Stromal cell of bone marrow (primary cell): ENCODE measurements at regions not wholly inside any gene's neighbourhood (a gene's known extent, or its start where the extent isn't known, plus 50 kb on each side); places are given as distances from the start of the nearest gene placed in this dataset.
"Not testable (repeated sequence)": the region's sequence is repeated elsewhere in the genome, so short reads cannot be mapped to it uniquely, and the experiment has no call there.

Source experiments
- DNase-seq: peaks from one replicate; pipeline ENCODE4 v3.0.0-alpha.2; 2012; ENCODE audit warnings: low read depth

- no peak for DNase-seq
Observed at GRCh38 chr12:68984796-68985573, 52.0 kb upstream of the CPM start.

- DNase-seq, result not testable (repeated sequence)
Observed at GRCh38 chr12:68997526-68997925, 64.6 kb upstream of the CPM start.

- DNase-seq, result no peak
Observed at GRCh38 chr12:68998041-68998440, 65.1 kb upstream of the CPM start.

DNA sequence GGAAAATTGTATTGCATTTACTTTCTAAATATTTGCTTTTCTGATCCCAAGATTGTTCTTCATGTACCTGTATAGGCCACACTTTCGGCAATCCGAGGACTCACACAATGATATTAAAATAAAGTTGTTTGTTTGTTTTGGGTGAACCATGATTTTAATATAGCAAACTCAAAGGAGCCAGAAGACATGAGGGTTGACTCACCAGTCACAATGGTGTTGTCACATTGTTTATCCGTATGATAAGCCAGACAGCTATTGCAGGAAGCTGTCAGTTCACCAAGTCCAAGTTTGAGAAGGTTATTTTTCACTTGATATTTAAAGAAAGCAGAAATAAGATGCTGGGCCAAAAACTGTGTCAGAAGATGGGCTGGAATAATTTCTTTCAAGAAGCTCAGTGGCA, 67.1 kb upstream of the CPM start:
- no peak for DNase-seq

DNA sequence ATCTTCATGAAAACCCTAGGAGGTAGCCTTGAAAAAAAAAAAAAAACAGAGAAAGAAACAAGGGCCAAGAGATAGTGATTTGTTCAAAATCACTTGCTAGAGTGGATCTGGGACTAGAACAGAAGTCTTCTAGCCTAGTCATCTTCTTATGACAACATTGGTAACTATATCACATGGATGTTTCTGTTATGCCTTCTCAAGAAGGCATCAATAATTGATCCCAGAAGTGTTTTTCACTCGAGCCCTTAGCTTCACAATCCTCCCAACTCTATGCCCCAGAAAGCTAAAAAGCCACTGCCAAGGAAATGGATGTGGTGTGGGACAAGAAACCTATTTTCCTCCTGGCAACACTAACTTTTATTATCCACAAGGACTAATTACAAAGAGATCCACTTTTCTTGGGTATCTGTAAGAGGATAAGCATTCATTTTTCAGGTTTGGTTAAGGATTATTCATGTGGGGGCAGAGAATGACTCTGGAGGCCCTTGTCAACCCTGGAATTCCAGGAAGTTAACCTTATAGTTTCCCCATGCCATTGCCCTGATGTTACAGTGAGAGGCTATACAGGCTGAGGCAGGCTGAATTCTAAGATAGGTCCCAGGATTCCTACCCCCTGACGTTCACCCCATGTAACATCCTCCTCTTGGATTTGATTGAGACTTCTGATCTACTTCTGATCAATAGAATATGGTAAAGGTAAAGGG, 67.7 kb upstream of the CPM start:
- no peak for DNase-seq

DNA sequence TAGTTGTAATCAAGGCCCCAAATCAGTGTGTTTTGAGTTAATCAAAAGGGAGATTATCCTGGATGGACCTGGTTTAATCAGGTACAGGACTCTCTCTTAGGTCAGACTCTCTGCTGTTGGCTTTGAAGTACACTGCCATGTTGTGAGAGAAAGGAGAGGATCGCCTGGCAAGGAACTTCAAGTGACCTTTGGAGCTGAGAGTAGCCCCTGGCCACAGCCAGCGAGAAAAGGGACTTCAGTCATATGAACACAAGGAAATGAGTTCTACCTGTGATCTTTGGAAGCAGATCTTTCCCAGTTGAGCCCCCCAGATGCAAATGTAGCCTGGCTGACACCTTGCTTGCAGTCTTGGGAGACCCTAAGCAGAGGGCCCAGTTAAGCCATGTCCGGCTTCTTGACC, 68.3 kb upstream of the CPM start:
- DNase-seq, result no peak

DNA sequence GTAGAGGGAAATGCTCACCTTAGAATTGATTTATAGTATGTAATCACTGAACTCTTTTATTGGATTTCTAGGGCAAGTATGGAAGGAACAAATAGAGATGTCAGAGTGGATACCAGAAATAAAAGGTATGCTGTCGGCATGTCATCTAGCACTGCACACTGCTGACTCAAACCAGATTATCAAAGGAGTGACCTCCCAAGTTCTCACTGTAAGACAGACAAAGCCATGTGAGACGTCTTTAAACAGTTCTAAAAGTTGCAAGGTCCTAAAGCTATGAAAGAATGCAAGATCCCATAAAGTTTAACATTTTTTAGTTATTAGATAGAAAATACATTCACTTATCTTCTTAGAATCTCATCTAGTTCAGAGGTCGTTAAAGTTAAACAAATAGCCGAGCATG, 70.0 kb upstream of the CPM start:
- DNase-seq, result no peak

DNA sequence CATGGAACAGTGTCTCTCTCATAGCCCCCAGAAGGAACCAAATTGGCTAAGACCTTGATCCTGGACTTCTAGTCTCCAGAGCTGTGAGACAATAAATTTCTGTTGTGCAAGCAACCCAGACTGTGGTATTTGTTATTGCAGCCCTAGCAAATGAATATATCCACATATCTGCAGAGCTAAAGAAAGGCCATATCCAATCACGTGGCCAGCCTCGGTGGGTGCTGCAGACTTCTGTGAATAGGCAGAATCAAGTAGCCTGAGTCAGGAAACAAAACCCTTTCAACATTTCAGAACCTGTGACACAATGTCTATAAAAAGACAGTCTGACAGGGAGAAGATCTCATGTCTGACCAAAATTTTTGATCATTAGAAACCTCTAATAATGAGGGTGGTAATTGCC, 71.0 kb upstream of the CPM start:
- DNase-seq, result no peak

GRCh38 chr12:69007101-69007854, 74.3 kb upstream of the CPM start:
- DNase-seq, result peak; percentile 82

- DNase-seq, result no peak
Observed at GRCh38 chr12:69007855-69008351, 74.9 kb upstream of the CPM start.

- DNase-seq, result no peak
Observed at GRCh38 chr12:69008520-69008919, 75.5 kb upstream of the CPM start.

GRCh38 chr12:69014047-69014446, 81.1 kb upstream of the CPM start:
- DNase-seq, result no peak

DNA sequence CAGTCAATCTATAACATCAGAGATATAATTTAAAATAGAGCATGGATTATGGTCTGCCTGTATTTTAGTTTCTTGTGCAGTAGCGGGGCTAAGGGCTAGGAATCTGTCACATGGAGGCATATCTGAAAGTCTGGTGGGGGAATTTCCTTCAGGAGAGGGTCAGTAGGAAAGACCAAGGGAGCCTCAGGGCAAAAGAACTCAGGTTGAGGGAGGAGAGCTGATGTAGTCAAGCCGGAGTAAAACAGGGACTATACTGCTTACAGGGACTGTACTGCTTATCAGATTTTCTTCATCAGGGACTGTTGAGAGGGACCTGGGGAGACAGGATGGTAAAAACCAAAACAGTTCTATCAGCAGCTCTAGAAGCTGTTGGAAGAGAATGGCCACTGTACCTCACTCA, 82.0 kb upstream of the CPM start:
- no peak for DNase-seq

- no peak for DNase-seq
Observed at GRCh38 chr12:69015831-69016230, 82.9 kb upstream of the CPM start.

DNA sequence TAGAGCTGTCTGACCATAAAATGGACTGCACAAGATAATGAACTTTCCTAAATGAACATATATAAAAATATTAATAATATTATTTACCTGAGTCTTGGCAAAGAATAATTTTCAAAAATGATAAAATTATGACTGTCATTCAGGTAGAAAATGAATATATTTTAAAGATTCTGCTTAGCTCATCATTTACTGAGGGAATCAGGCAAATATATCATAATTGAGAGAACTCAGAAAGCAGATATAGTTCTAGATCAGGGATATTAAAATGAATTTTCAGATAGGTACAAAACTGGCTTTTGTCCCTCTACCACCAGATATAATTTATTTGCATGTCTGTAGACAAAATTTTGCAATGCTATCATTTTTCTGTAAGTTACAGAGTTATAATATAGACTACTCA, 86.1 kb upstream of the CPM start:
- no peak for DNase-seq

DNA sequence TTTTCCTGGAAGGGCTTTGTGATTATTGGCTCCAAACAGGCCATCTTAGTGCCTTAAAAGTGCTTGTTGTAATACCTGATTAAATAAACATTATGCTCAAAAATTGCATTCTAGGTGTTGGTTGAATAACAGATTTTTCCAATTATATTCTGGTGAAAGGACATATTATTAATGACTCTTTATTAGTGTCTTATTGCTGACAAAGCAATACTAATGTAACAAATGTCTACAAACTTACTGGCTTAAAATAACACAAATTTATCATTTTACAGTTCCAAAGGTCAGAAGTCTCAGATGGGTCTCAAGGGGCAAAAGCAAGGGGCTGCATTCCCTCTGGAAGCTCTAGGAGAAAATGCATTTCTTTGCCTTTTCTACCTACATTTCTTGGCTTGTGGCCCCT, 86.9 kb upstream of the CPM start:
- DNase-seq, result no peak

DNA sequence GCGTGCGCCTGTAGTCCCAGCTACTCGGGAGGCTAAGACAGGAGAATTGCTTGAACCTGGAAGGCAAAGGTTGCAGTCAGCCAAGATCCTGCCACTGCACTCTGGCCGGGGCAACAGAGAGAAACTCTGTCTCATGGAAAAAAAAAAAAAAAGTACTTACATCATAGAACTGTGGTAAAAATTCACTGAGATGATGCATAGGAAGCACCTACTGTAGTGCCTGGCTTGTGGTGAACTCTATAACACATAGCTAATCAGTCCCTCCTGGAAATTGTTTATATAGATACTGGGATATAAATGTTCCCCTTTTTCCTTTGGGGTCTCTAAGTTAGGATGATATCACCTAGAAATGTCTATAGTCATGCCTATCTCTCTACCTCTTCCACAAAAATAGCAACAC, 89.7 kb upstream of the CPM start:
- DNase-seq, result no peak

- no peak for DNase-seq
Observed at GRCh38 chr12:69023840-69024239, 90.9 kb upstream of the CPM start.

- DNase-seq, result no peak
Observed at GRCh38 chr12:69024413-69024812, 91.4 kb upstream of the CPM start.

DNA sequence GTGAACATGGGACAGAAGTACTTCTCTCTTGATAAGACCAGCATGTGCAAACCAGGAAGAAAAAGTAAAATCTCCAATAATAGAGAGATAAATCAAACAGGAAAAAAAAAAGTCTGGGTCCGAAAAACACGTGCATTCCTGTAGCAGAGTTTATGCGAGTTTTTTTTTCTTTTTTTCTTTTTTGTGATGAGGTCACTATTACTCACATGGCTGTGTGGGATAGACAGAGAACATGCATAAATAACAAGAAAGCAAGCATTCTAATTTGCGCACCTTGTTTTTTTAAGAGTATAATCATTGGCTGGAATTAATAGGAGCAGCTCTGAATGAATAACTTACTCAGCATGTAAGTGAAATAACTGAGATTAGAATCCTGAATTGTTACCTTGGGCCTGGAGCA, 91.9 kb upstream of the CPM start:
- no peak for DNase-seq

DNA sequence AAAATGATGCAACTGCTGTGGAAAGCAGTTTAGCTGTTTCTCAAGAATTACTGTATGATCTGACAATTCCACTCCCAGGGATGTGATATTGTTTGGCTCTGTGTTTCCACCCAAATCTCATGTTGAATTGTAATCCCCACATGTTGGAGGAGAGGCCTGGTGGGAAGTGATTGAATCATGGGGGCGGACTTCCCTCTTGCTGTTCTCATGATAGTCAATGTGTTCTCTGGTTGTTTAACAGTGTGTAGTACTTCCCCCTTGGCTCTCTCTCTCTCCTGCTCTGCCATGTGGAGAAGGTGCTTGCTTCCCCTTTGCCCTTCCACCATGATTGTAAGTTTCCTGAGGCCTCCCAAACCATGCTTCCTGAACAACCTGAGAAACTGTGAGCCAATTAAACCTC, 93.4 kb upstream of the CPM start:
- no peak for DNase-seq

DNA sequence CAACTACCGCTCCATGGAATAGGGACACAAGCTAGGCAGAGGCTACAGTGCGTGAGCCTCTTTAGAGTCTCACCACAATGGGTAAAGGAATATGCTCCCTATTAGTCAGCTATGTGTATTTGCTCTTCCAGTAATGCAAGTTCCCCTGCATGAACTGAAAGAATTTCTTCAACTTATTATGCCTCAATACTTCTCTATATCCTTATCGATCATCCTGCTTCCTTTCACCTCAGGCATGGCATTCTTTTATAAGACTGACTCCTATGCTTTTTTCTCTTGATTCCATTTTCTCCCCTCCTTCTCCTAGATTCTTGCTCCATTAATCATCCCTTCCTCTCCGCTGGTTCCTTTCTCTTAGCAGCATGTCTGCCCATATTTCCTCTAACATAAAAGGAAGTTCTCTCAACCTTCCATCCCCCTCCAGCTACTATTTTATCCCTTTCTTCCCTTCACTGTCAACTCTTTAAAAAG, 94.5 kb upstream of the CPM start:
- DNase-seq, result no peak
